Bronchial epithelial cell (primary cell): ENCODE measurements at regions not wholly inside any gene's neighbourhood (a gene's known extent, or its start where the extent isn't known, plus 50 kb on each side); places are given as distances from the start of the nearest gene placed in this dataset.

Experiments used
- DNase-seq: peaks from one replicate; pipeline ENCODE4 v3.0.0-alpha.2; 2010; ENCODE audit warnings: low read depth
- FAIRE-seq: peaks from 2 replicates; lab custom pipeline; 2011; peaks lifted over from hg19 to GRCh38; lab: Jason Lieb, UNC
- H3K27me3 ChIP-seq: 2 replicates; pipeline ENCODE4 v1.5.1; 2011; ENCODE audit warnings: low read length; ENCODE audit not compliant: control insufficient read depth, insufficient read depth
- H3K36me3 ChIP-seq: 2 replicates; pipeline ENCODE4 v1.5.1; 2011; ENCODE audit warnings: low read length; ENCODE audit not compliant: control insufficient read depth, insufficient read depth
- H3K4me3 ChIP-seq: 2 replicates; pipeline ENCODE4 v1.5.1; 2011; ENCODE audit warnings: mild to moderate bottlenecking, low read depth, low read length, control low read depth
- CTCF ChIP-seq: IDR thresholded peaks from 2 replicates; pipeline ENCODE4 v1.5.1; 2011; ENCODE audit warnings: mild to moderate bottlenecking, moderate library complexity, low read length, control low read depth, inconsistent platforms; ENCODE audit not compliant: insufficient read depth, severe bottlenecking

- FAIRE-seq, result no peak
- Histone ChIP-seq H3K4me3 (no peak overlapping the region), H3K27me3 (no peaks in the 10 kb centered on the region), H3K36me3 (no peaks in the 10 kb centered on the region)
- no peak for DNase-seq
- no peak for TF ChIP-seq CTCF
Measured at GRCh38 chr9:16352251-16352650, 518.2 kb downstream of the BNC2 start.

- Histone ChIP-seq H3K4me3 (no peak overlapping the region), H3K36me3 (no peaks in the 10 kb centered on the region), H3K27me3 (no peaks in the 10 kb centered on the region)
- TF ChIP-seq CTCF, result no peak
- DNase-seq (peak; percentile 59), FAIRE-seq (no peak)
Measured at GRCh38 chr9:16352791-16353401, 517.6 kb downstream of the BNC2 start.

- TF ChIP-seq CTCF, result no peak
- FAIRE-seq, result no peak
- H3K27me3 ChIP-seq, result no peaks in the 10 kb centered on the region
Measured at GRCh38 chr9:16356196-16356765, 514.2 kb downstream of the BNC2 start.

GRCh38 chr9:16357828-16358227 is 512.6 kb downstream of the BNC2 start:
- H3K27me3 ChIP-seq, result no peaks in the 10 kb centered on the region
- FAIRE-seq (peak; percentile 18), DNase-seq (no peak)
- H3K36me3 ChIP-seq, result no peaks in the 10 kb centered on the region
- H3K4me3 ChIP-seq, result no peak overlapping the region
- no peak for TF ChIP-seq CTCF

More at GRCh38 chr9:16356196-16356765, 514.2 kb downstream of the BNC2 start:
- Histone ChIP-seq H3K4me3 (no peak overlapping the region), H3K36me3 (no peaks in the 10 kb centered on the region)
- no peak for DNase-seq

- FAIRE-seq, result no peak
- Histone ChIP-seq H3K36me3 (no peaks in the 10 kb centered on the region), H3K27me3 (no peaks in the 10 kb centered on the region), H3K4me3 (no peak overlapping the region)
- no peak for TF ChIP-seq CTCF
- no peak for DNase-seq
Measured at GRCh38 chr9:16358751-16359150, 511.7 kb downstream of the BNC2 start.
